ENCODE measurements at regions not wholly inside any gene's neighbourhood (a gene's known extent, or its start where the extent isn't known, plus 50 kb on each side); places are given as distances from the start of the nearest gene placed in this dataset.

- ATAC-seq (no peak), DNase-seq (no peak)
- 85 to 95% (median 91%) methylated on average over 1 of the region's 1 CpG for WGBS, 4 donors
- Histone ChIP-seq H3K4me3 (no peak overlapping the region), H3K9me3 (no peaks in the 10 kb centered on the region), H3K36me3 (no peaks in the 10 kb centered on the region), H3K4me1 (no peaks in the 10 kb centered on the region), H3K27ac (no peak overlapping the region), H3K27me3 (peaks cover 0 to 3% (median 0%) of the 10 kb centered on the region in 9 donors)
- TF ChIP-seq POLR2A (IDR thresholded peaks at IDR 0.05) (no peak), CTCF (IDR thresholded peaks at IDR 0.05) (no peak)
- intact Hi-C loops (cut with DNase I) = no loop called here
Measured at GRCh38 chr7:43010061-43010460, 77.9 kb downstream of the MRPL32 start.

- no peak overlapping the region for H3K4me3 ChIP-seq
- no peak overlapping the region for H3K27ac ChIP-seq
- no peaks in the 10 kb centered on the region for H3K27me3 ChIP-seq
- H3K9me3 ChIP-seq = no peaks in the 10 kb centered on the region
- no peaks in the 10 kb centered on the region for H3K36me3 ChIP-seq
- no peak for DNase-seq
- intact Hi-C loops (cut with DNase I) = no loop called here
- H3K4me1 ChIP-seq = no peaks in the 10 kb centered on the region
- 76 to 86% (median 81%) methylated on average over 2 of the region's 2 CpGs for WGBS, 4 donors
- ATAC-seq = no peak
- TF ChIP-seq POLR2A (IDR thresholded peaks at IDR 0.05) = no peak
- TF ChIP-seq CTCF (IDR thresholded peaks at IDR 0.05) = no peak
Measured at GRCh38 chr7:43011879-43012278, 79.7 kb downstream of the MRPL32 start.

DNA sequence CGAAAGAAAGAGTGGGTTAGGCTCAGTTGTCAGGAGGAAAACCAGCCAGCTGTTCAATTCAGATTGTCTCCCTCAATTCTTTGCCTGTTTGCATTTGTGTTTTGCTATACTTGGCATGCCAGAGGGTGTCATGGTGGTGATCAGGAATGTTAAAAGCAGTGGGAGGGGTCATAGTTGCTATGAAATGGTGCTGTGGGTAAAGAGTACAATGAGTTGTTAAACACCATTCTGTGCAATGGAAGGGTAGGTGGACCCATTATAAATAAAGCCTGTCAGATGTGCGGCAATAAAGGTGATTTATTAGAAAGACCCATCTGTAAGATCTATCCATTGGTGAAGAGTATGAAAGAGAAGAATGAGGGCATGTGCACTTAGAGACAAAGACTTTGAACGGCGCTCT is 82.2 kb downstream of the MRPL32 start:
- H3K27ac ChIP-seq = no peak overlapping the region
- H3K27me3 ChIP-seq = no peaks in the 10 kb centered on the region
- intact Hi-C loops (cut with DNase I) = no loop called here
- H3K9me3 ChIP-seq = no peaks in the 10 kb centered on the region
- WGBS, 4 donors = 84 to 90% (median 89%) methylated on average over 4 of the region's 4 CpGs
- TF ChIP-seq POLR2A (IDR thresholded peaks at IDR 0.05) (no peak), CTCF (IDR thresholded peaks at IDR 0.05) (no peak)
- no peaks in the 10 kb centered on the region for H3K36me3 ChIP-seq
- DNase-seq (no peak), ATAC-seq (no peak)
- H3K4me3 ChIP-seq = no peak overlapping the region
- no peaks in the 10 kb centered on the region for H3K4me1 ChIP-seq

GRCh38 chr7:43015301-43015700 is 83.1 kb downstream of the MRPL32 start:
- WGBS, 4 donors = 79 to 91% (median 88%) methylated on average over 4 of the region's 4 CpGs
- H3K36me3 ChIP-seq = no peaks in the 10 kb centered on the region

More at GRCh38 chr7:43015301-43015700, 83.1 kb downstream of the MRPL32 start:
- intact Hi-C loops (cut with DNase I) = no loop called here
- H3K27ac ChIP-seq = no peak overlapping the region
- DNase-seq = no peak
- H3K9me3 ChIP-seq = no peaks in the 10 kb centered on the region
- H3K4me3 ChIP-seq = no peak overlapping the region
- ATAC-seq = no peak
- TF ChIP-seq CTCF (IDR thresholded peaks at IDR 0.05) = no peak
- TF ChIP-seq POLR2A (IDR thresholded peaks at IDR 0.05) = no peak
- H3K27me3 ChIP-seq = no peaks in the 10 kb centered on the region
- no peaks in the 10 kb centered on the region for H3K4me1 ChIP-seq

Data from heart left ventricle (tissue), 16 donors.